DND-41 (cell line): ENCODE measurements at regions not wholly inside any gene's neighbourhood (a gene's known extent, or its start where the extent isn't known, plus 50 kb on each side); places are given as distances from the start of the nearest gene placed in this dataset.

ENCODE experiments used
- ATAC-seq: fragments of 200-7000 bp; cut with Tn5 transposase; 3 replicates; pipeline ENCODE4 v1.9.1; 2021; ENCODE audit warnings: low read depth; ENCODE audit not compliant: insufficient read depth
- DNase-seq: peaks from one replicate; pipeline ENCODE4 v3.0.0-alpha.2; 2020
- H2AFZ ChIP-seq: 2 replicates; pipeline ENCODE4 v1.6.0; 2012; ENCODE audit warnings: low read depth, low read length
- H3K27ac ChIP-seq: 2 replicates; pipeline ENCODE4 v1.5.1; 2012; ENCODE audit warnings: low read length, inconsistent platforms
- H3K27me3 ChIP-seq: fragments of 200-600 bp; sonication (generic); 2 replicates; pipeline ENCODE4 v1.6.0; 2012; ENCODE audit warnings: low read length, mild to moderate bottlenecking, inconsistent platforms; ENCODE audit not compliant: insufficient read depth, poor library complexity
- H3K36me3 ChIP-seq: 2 replicates; pipeline ENCODE4 v1.5.1; 2012; ENCODE audit warnings: low read length, inconsistent platforms; ENCODE audit not compliant: insufficient read depth
- H3K4me1 ChIP-seq: 2 replicates; pipeline ENCODE4 v1.5.1; 2012; ENCODE audit warnings: mild to moderate bottlenecking, low read length; ENCODE audit not compliant: insufficient read depth
- H3K4me2 ChIP-seq: 2 replicates; pipeline ENCODE4 v1.6.0; 2012; ENCODE audit warnings: mild to moderate bottlenecking, moderate library complexity, low read length, inconsistent platforms; ENCODE audit not compliant: insufficient read depth
- H3K4me3 ChIP-seq, 2 experiments: fragments of 200-600 bp in 1 of 2; shearing (Covaris generic) in 1 of 2; 2 replicates each; pipeline ENCODE4 v1.5.1; 2012 to 2016; ENCODE audit warnings: inconsistent platforms in 2 of 2, low read length in 2 of 2, mild to moderate bottlenecking in 2 of 2, low read depth in 1 of 2, moderate library complexity in 1 of 2
- H3K79me2 ChIP-seq: 2 replicates; pipeline ENCODE4 v1.6.0; 2012; ENCODE audit warnings: low read length, inconsistent platforms; ENCODE audit not compliant: insufficient read depth
- H3K9ac ChIP-seq: 2 replicates; pipeline ENCODE4 v1.6.0; 2012; ENCODE audit warnings: low read depth, mild to moderate bottlenecking, inconsistent platforms, low read length, moderate library complexity
- H3K9me3 ChIP-seq: 2 replicates; pipeline ENCODE4 v1.5.1; 2012; ENCODE audit warnings: low read length, moderate library complexity, mild to moderate bottlenecking, inconsistent platforms; ENCODE audit not compliant: insufficient read depth, severe bottlenecking
- H4K20me1 ChIP-seq: 2 replicates; pipeline ENCODE4 v1.6.0; 2012; ENCODE audit warnings: low read length; ENCODE audit not compliant: insufficient read depth
- CTCF ChIP-seq: IDR thresholded peaks from 2 replicates; pipeline ENCODE4 v1.5.1; 2012; ENCODE audit warnings: borderline replicate concordance, low read length, moderate library complexity, mild to moderate bottlenecking; ENCODE audit not compliant: poor library complexity, severe bottlenecking; ENCODE audit errors: extremely low read depth
- EZH2 ChIP-seq: IDR thresholded peaks from 3 replicates; pipeline ENCODE4 v1.6.1; 2012; ENCODE audit warnings: borderline replicate concordance, low read depth, mild to moderate bottlenecking, moderate library complexity, low read length, inconsistent platforms; ENCODE audit not compliant: severe bottlenecking

- ATAC-seq, result no peak
- H3K36me3 ChIP-seq, result 0 out of 2 replicates have a peak, but pooled peaks cover 11% of the 10 kb centered on the region
- H3K4me1 ChIP-seq, result peaks cover 25% of the 10 kb centered on the region
- no peaks in the 10 kb centered on the region for H3K27me3 ChIP-seq
- no peaks in the 10 kb centered on the region for H3K79me2 ChIP-seq
- H3K9me3 ChIP-seq, result peaks cover 11% of the 10 kb centered on the region
- no peak overlapping the region for H3K9ac ChIP-seq
- no peak overlapping the region for H3K4me3 ChIP-seq
- H2AFZ ChIP-seq, result no peak overlapping the region
- H3K4me2 ChIP-seq, result no peak overlapping the region
- H4K20me1 ChIP-seq, result no peaks in the 10 kb centered on the region
- H3K27ac ChIP-seq, result no peak overlapping the region
- TF ChIP-seq EZH2 (no peak), CTCF (no peak)
- no peak for DNase-seq
These were observed 278.2 kb downstream of the IKZF2 start for GRCh38 chr2:212873256-212873655.

- Histone ChIP-seq H2AFZ (no peak overlapping the region), H3K9me3 (peaks cover 12% of the 10 kb centered on the region), H3K79me2 (no peaks in the 10 kb centered on the region), H3K4me2 (no peak overlapping the region), H3K36me3 (0 out of 2 replicates have a peak, but pooled peaks cover 11% of the 10 kb centered on the region), H4K20me1 (no peaks in the 10 kb centered on the region), H3K9ac (no peak overlapping the region), H3K27me3 (no peaks in the 10 kb centered on the region), H3K4me1 (peaks cover 20% of the 10 kb centered on the region), H3K27ac (no peak overlapping the region), H3K4me3 (no peak overlapping the region)
- TF ChIP-seq CTCF, result no peak
- TF ChIP-seq EZH2, result no peak
- DNase-seq (no peak), ATAC-seq (no peak)
These were observed 279.8 kb downstream of the IKZF2 start for GRCh38 chr2:212871597-212871996.

- H3K4me3 ChIP-seq, result no peak overlapping the region
- H3K36me3 ChIP-seq, result peaks cover 5% of the 10 kb centered on the region; the same call in 1 of the 2 replicates
- no peak overlapping the region for H2AFZ ChIP-seq
- H3K27me3 ChIP-seq, result no peaks in the 10 kb centered on the region
- H3K27ac ChIP-seq, result no peak overlapping the region
- DNase-seq (no peak), ATAC-seq (no peak)
- no peaks in the 10 kb centered on the region for H3K79me2 ChIP-seq
- H3K9me3 ChIP-seq, result peaks cover 42% of the 10 kb centered on the region
- H3K4me2 ChIP-seq, result no peak overlapping the region
- no peak overlapping the region for H3K9ac ChIP-seq
- no peak for TF ChIP-seq EZH2
- no peak for TF ChIP-seq CTCF
- H4K20me1 ChIP-seq, result no peaks in the 10 kb centered on the region
- H3K4me1 ChIP-seq, result no peaks in the 10 kb centered on the region
These were observed 287.2 kb downstream of the IKZF2 start for GRCh38 chr2:212864186-212864585.

GRCh38 chr2:212863185-212863588 is 288.2 kb downstream of the IKZF2 start:
- Histone ChIP-seq H3K27me3 (no peaks in the 10 kb centered on the region), H3K79me2 (no peaks in the 10 kb centered on the region), H4K20me1 (no peaks in the 10 kb centered on the region), H3K4me3 (no peak overlapping the region), H3K9ac (no peak overlapping the region), H3K36me3 (peaks cover 5% of the 10 kb centered on the region; the same call in 1 of the 2 replicates), H3K27ac (no peak overlapping the region), H3K9me3 (peaks cover 42% of the 10 kb centered on the region), H3K4me1 (no peaks in the 10 kb centered on the region), H2AFZ (no peak overlapping the region), H3K4me2 (no peak overlapping the region)
- DNase-seq (peak; percentile 65), ATAC-seq (peak; percentile 89)
- peak; percentile 81 for TF ChIP-seq CTCF
- no peak for TF ChIP-seq EZH2
